ENCODE measurements at regions not wholly inside any gene's neighbourhood (a gene's known extent, or its start where the extent isn't known, plus 50 kb on each side); places are given as distances from the start of the nearest gene placed in this dataset.

- no peak for TF ChIP-seq CTCF (conservative IDR thresholded peaks at IDR 0.05; ENCODE audit: low read length)
- TF ChIP-seq EZH2phosphoT487 (IDR thresholded peaks at IDR 0.05; ENCODE audit: borderline replicate concordance, low read depth, low read length): no peak
Observed at GRCh38 chr20:11496380-11496779, 421.3 kb upstream of the BTBD3 start.
